Bronchial epithelial cell (primary cell): ENCODE measurements at regions not wholly inside any gene's neighbourhood (a gene's known extent, or its start where the extent isn't known, plus 50 kb on each side); places are given as distances from the start of the nearest gene placed in this dataset.

ENCODE experiments used
- DNase-seq: peaks from one replicate; pipeline ENCODE4 v3.0.0-alpha.2; 2010; ENCODE audit warnings: low read depth
- FAIRE-seq: peaks from 2 replicates; lab custom pipeline; 2011; peaks lifted over from hg19 to GRCh38; lab: Jason Lieb, UNC
- H3K27me3 ChIP-seq: 2 replicates; pipeline ENCODE4 v1.5.1; 2011; ENCODE audit warnings: low read length; ENCODE audit not compliant: control insufficient read depth, insufficient read depth
- H3K36me3 ChIP-seq: 2 replicates; pipeline ENCODE4 v1.5.1; 2011; ENCODE audit warnings: low read length; ENCODE audit not compliant: control insufficient read depth, insufficient read depth
- H3K4me3 ChIP-seq: 2 replicates; pipeline ENCODE4 v1.5.1; 2011; ENCODE audit warnings: mild to moderate bottlenecking, low read depth, low read length, control low read depth
- CTCF ChIP-seq: IDR thresholded peaks from 2 replicates; pipeline ENCODE4 v1.5.1; 2011; ENCODE audit warnings: mild to moderate bottlenecking, moderate library complexity, low read length, control low read depth, inconsistent platforms; ENCODE audit not compliant: insufficient read depth, severe bottlenecking

GRCh38 chrY:16000751-16001150 is 1476.4 kb downstream of the NLGN4Y start:
- Histone ChIP-seq H3K36me3 (no peaks in the 10 kb centered on the region), H3K27me3 (no peaks in the 10 kb centered on the region), H3K4me3 (no peak overlapping the region)
- peak; percentile 54 for DNase-seq
- FAIRE-seq, result no peak
- no peak for TF ChIP-seq CTCF

- DNase-seq (peak; percentile 52), FAIRE-seq (no peak)
Measured at GRCh38 chrY:16001896-16002295, 1477.6 kb downstream of the NLGN4Y start.

GRCh38 chrY:16051908-16052643 is 1527.7 kb downstream of the NLGN4Y start:
- Histone ChIP-seq H3K36me3 (no peaks in the 10 kb centered on the region), H3K4me3 (no peak overlapping the region), H3K27me3 (no peaks in the 10 kb centered on the region)
- FAIRE-seq (no peak), DNase-seq (no peak)
- no peak for TF ChIP-seq CTCF

More at GRCh38 chrY:16001896-16002295, 1477.6 kb downstream of the NLGN4Y start:
- no peaks in the 10 kb centered on the region for H3K27me3 ChIP-seq
- no peaks in the 10 kb centered on the region for H3K36me3 ChIP-seq
- TF ChIP-seq CTCF, result no peak
- no peak overlapping the region for H3K4me3 ChIP-seq

GRCh38 chrY:16060141-16060540 is 1535.8 kb downstream of the NLGN4Y start:
- H3K4me3 ChIP-seq, result no peak overlapping the region
- peak; percentile 20 for DNase-seq
- TF ChIP-seq CTCF, result no peak
- FAIRE-seq, result no peak
- H3K27me3 ChIP-seq, result no peaks in the 10 kb centered on the region
- H3K36me3 ChIP-seq, result no peaks in the 10 kb centered on the region

- DNase-seq (no peak), FAIRE-seq (no peak)
- TF ChIP-seq CTCF, result no peak
- Histone ChIP-seq H3K36me3 (no peaks in the 10 kb centered on the region), H3K4me3 (no peak overlapping the region), H3K27me3 (no peaks in the 10 kb centered on the region)
Measured at GRCh38 chrY:16060686-16061085, 1536.4 kb downstream of the NLGN4Y start.

GRCh38 chrY:16071957-16072356 is 1547.6 kb downstream of the NLGN4Y start:
- no peak for FAIRE-seq
- H3K4me3 ChIP-seq, result no peak overlapping the region
- no peak for TF ChIP-seq CTCF
- no peak for DNase-seq
- no peaks in the 10 kb centered on the region for H3K36me3 ChIP-seq
- H3K27me3 ChIP-seq, result no peaks in the 10 kb centered on the region
